Left lobe of liver (tissue), 2 donors: ENCODE measurements at regions not wholly inside any gene's neighbourhood (a gene's known extent, or its start where the extent isn't known, plus 50 kb on each side); places are given as distances from the start of the nearest gene placed in this dataset.
A peak's percentile ranks its signal among the peaks of the same experiment; 100 is the strongest.

Source experiments
- ATAC-seq: fragments of 200-7000 bp; cut with Tn5 transposase; one replicate; pipeline ENCODE4 v1.9.1; 2020; ENCODE audit warnings: mild to moderate bottlenecking, moderate library complexity
- DNase-seq: peaks from one replicate; pipeline ENCODE4 v3.0.0-alpha.2; 2020; ENCODE audit warnings: low spot score
- donor health status: DM: no; HTN: no; CAD: no; lungs with moderate emphysema.
- donor health status: DM: no; HTN: yes; CAD: no.

DNA sequence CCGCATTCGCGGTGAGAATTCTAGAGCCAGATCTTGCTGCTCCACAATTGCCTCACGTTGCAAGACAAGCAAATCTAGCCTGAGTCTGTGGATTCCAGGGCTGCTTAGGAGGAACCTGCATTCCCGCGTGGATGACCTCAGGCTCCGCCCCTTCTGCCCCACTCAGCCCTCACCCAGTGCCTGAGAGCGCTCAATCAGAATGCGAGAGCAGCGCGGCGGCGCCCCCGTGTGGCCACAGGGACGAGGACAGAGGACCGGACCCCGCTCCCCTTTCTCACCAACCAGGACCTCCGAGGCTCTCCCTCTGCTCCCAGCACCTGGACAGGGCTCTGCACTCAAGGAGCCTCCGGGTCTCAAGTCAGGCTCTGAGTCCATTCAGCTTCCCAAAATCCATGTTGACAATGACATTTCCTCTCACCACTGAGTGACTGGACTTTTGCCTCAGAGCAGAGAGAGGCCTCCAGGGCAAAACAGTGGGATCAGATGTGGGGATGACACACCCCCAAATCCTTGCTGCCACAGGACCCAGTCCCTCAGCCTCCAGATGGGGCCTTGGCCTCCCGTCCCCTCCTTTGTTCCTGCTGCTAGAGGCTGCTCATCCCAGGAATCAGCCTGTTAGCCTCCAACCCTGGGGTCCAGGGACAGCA is 52.0 kb downstream of the RPP21 start:
- peak; percentile 81 for DNase-seq
- ATAC-seq: peak; percentile 99

- DNase-seq (no peak), ATAC-seq (no peak)
Measured at GRCh38 chr6:30397697-30398096, 52.7 kb downstream of the RPP21 start.

GRCh38 chr6:30399390-30400058 is 54.6 kb downstream of the RPP21 start:
- DNase-seq (no peak), ATAC-seq (no peak)

DNA sequence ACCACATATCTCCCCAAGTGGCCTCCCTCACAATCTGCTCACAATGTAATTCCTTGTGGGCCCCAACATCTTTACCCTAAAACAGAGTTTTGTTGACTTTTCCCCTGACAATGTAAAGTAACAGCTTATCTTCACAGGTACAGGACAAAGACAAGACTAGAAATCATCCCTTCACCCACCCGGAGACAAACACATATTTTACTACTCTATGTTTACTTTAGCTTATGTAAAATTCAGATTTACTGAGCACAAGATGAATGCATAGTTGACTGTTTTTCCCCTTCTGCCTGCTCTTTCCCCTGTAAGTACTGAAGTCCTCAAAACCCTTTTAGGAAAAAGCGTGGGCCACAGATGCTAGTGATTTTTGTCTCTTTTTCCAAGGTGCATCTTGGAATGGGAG is 61.0 kb downstream of the RPP21 start:
- ATAC-seq (no peak), DNase-seq (no peak)

GRCh38 chr6:30409184-30409583 is 64.2 kb downstream of the RPP21 start:
- no peak for DNase-seq
- no peak for ATAC-seq

DNA sequence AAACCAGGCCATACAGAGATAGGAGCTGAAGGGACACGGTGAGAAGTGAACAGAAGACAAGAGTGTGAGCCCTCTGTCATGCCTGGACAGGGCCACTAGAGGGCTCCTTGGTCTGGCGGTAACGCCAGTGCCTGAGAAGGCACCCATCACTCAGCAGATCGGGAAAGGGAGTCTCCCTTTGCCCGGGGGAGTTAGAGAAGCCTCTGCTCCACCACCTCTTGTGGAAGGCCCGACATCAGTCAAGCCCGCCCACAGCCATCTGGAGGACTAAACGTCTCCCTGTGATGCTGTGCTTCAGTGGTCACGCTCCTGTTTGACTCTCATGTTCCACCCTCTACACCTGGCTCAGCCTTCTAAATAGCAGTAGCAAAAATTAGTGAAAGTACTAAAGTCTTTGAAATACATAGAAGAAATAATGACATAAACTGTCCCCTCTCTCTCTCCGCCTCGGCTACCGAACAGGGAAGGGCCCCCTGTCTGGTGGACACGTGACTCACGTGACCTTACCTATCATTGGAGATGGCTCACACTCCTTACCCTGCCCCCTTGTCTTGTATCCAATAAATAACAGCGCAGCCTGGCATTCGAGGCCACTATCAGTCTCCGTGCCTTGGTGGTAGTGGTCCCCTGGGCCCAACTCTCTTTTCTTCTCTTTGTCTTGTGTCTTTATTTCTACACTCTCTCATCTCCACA is 66.7 kb downstream of the RPP21 start:
- peak; percentile 80 for ATAC-seq
- DNase-seq: peak; percentile 53

DNA sequence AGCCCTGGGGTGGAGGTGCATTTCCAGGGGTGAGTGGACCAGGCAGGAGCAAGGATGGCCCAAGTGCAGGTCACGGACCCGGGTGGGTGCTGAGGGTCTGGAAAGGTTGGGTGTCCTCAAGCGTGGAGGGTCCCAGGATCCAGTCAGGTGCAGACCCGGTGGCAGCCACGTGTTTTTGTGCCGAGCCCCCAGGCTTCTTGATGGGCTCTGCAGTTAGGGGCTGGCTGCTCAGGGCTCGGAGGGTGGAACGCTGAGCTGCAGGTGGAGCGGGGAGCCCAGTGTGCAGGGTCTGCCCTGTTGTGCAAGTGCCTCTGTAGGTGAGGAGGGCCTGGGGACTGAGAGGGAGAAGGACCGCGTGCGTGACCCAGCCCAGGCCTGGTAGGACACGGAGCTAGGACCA is 70.9 kb upstream of the HLA-E start:
- no peak for ATAC-seq
- DNase-seq: no peak

GRCh38 chr6:30424549-30424948 is 64.8 kb upstream of the HLA-E start:
- no peak for DNase-seq
- ATAC-seq: no peak
